ENCODE measurements at regions not wholly inside any gene's neighbourhood (a gene's known extent, or its start where the extent isn't known, plus 50 kb on each side); places are given as distances from the start of the nearest gene placed in this dataset.

GRCh38 chr20:61127311-61128039, 124.6 kb upstream of the CDH4 start:
- peak; percentile 8 for DNase-seq
- in situ Hi-C loops (cut with HindIII; ENCODE audit: low pct_ligation_motif_present, low pct_unique_long_range_greater_than_20kb, low sequenced_read_pairs): no loop called here

- in situ Hi-C loops (cut with HindIII; ENCODE audit: low pct_ligation_motif_present, low pct_unique_long_range_greater_than_20kb, low sequenced_read_pairs): no loop called here
- no peak for DNase-seq
These were observed 123.3 kb upstream of the CDH4 start for GRCh38 chr20:61128701-61129269.

- DNase-seq: no peak
- in situ Hi-C loops (cut with HindIII; ENCODE audit: low pct_ligation_motif_present, low pct_unique_long_range_greater_than_20kb, low sequenced_read_pairs): no loop called here
These were observed 122.8 kb upstream of the CDH4 start for GRCh38 chr20:61129311-61129710.

- in situ Hi-C loops (cut with HindIII; ENCODE audit: low pct_ligation_motif_present, low pct_unique_long_range_greater_than_20kb, low sequenced_read_pairs): no loop called here
- DNase-seq: no peak
These were observed 121.9 kb upstream of the CDH4 start for GRCh38 chr20:61130156-61130555.

GRCh38 chr20:61131944-61132343, 120.1 kb upstream of the CDH4 start:
- in situ Hi-C loops (cut with HindIII; ENCODE audit: low pct_ligation_motif_present, low pct_unique_long_range_greater_than_20kb, low sequenced_read_pairs): no loop called here
- DNase-seq: no peak

- no peak for DNase-seq
- in situ Hi-C loops (cut with HindIII; ENCODE audit: low pct_ligation_motif_present, low pct_unique_long_range_greater_than_20kb, low sequenced_read_pairs): no loop called here
These were observed 118.5 kb upstream of the CDH4 start for GRCh38 chr20:61133611-61134010.

GRCh38 chr20:61134296-61135030, 117.6 kb upstream of the CDH4 start:
- no peak for DNase-seq
- in situ Hi-C loops (cut with HindIII; ENCODE audit: low pct_ligation_motif_present, low pct_unique_long_range_greater_than_20kb, low sequenced_read_pairs): no loop called here

- no peak for DNase-seq
- in situ Hi-C loops (cut with HindIII; ENCODE audit: low pct_ligation_motif_present, low pct_unique_long_range_greater_than_20kb, low sequenced_read_pairs): no loop called here
These were observed 116.8 kb upstream of the CDH4 start for GRCh38 chr20:61135266-61135665.

- DNase-seq: no peak
- in situ Hi-C loops (cut with HindIII; ENCODE audit: low pct_ligation_motif_present, low pct_unique_long_range_greater_than_20kb, low sequenced_read_pairs): no loop called here
These were observed 116.1 kb upstream of the CDH4 start for GRCh38 chr20:61135968-61136367.

GRCh38 chr20:61138566-61138965, 113.5 kb upstream of the CDH4 start:
- DNase-seq: no peak
- in situ Hi-C loops (cut with HindIII; ENCODE audit: low pct_ligation_motif_present, low pct_unique_long_range_greater_than_20kb, low sequenced_read_pairs): no loop called here

- in situ Hi-C loops (cut with HindIII; ENCODE audit: low pct_ligation_motif_present, low pct_unique_long_range_greater_than_20kb, low sequenced_read_pairs): no loop called here
- no peak for DNase-seq
These were observed 113.0 kb upstream of the CDH4 start for GRCh38 chr20:61139031-61139430.

GRCh38 chr20:61140576-61140975, 111.5 kb upstream of the CDH4 start:
- in situ Hi-C loops (cut with HindIII; ENCODE audit: low pct_ligation_motif_present, low pct_unique_long_range_greater_than_20kb, low sequenced_read_pairs): no loop called here
- no peak for DNase-seq

GRCh38 chr20:61146023-61146422, 106.0 kb upstream of the CDH4 start:
- no peak for DNase-seq
- in situ Hi-C loops (cut with HindIII; ENCODE audit: low pct_ligation_motif_present, low pct_unique_long_range_greater_than_20kb, low sequenced_read_pairs): no loop called here

GRCh38 chr20:61149636-61150035, 102.4 kb upstream of the CDH4 start:
- DNase-seq: no peak
- in situ Hi-C loops (cut with HindIII; ENCODE audit: low pct_ligation_motif_present, low pct_unique_long_range_greater_than_20kb, low sequenced_read_pairs): no loop called here

- DNase-seq: no peak
- in situ Hi-C loops (cut with HindIII; ENCODE audit: low pct_ligation_motif_present, low pct_unique_long_range_greater_than_20kb, low sequenced_read_pairs): no loop called here
These were observed 94.8 kb upstream of the CDH4 start for GRCh38 chr20:61157301-61157700.

GRCh38 chr20:61159957-61160686, 91.9 kb upstream of the CDH4 start:
- no peak for DNase-seq

GRCh38 chr20:61161726-61162390, 90.2 kb upstream of the CDH4 start:
- in situ Hi-C loops (cut with HindIII; ENCODE audit: low pct_ligation_motif_present, low pct_unique_long_range_greater_than_20kb, low sequenced_read_pairs): no loop called here
- DNase-seq: no peak

More at GRCh38 chr20:61159957-61160686, 91.9 kb upstream of the CDH4 start:
- in situ Hi-C loops (cut with HindIII; ENCODE audit: low pct_ligation_motif_present, low pct_unique_long_range_greater_than_20kb, low sequenced_read_pairs): no loop called here

- in situ Hi-C loops (cut with HindIII; ENCODE audit: low pct_ligation_motif_present, low pct_unique_long_range_greater_than_20kb, low sequenced_read_pairs): no loop called here
- DNase-seq: no peak
These were observed 89.6 kb upstream of the CDH4 start for GRCh38 chr20:61162451-61162850.

GRCh38 chr20:61163031-61163430, 89.0 kb upstream of the CDH4 start:
- in situ Hi-C loops (cut with HindIII; ENCODE audit: low pct_ligation_motif_present, low pct_unique_long_range_greater_than_20kb, low sequenced_read_pairs): no loop called here
- DNase-seq: no peak
